ENCODE measurements at regions not wholly inside any gene's neighbourhood (a gene's known extent, or its start where the extent isn't known, plus 50 kb on each side); places are given as distances from the start of the nearest gene placed in this dataset.

GRCh38 chr2:239809391-239809790 is 215.8 kb downstream of the NDUFA10 start:
- ChIA-PET CTCF (ENCODE audit: low intra/inter-chr PET ratio) (no interaction called here), POLR2A (no interaction called here)
- H3K4me2 ChIP-seq (ENCODE audit: insufficient read depth, low read length): no peak overlapping the region
- no peaks in the 10 kb centered on the region; a peak in 2 of 5 replicates for H3K4me1 ChIP-seq (replicated peaks in 1 of 2; ENCODE audit: control insufficient read depth in 2 of 2, insufficient read depth in 2 of 2, low read length in 2 of 2)
- no peak overlapping the region for H2AFZ ChIP-seq (ENCODE audit: low read depth, low read length)
- intact Hi-C loops (cut with micrococcal nuclease) (no loop called here), in situ Hi-C loops (cut with MboI) (no loop called here)
- no TSS peak for BruUV-seq (replicated peaks)
- H3K9me1 ChIP-seq (ENCODE audit: control insufficient read depth, insufficient read depth, low read length): no peaks in the 10 kb centered on the region
- no peak overlapping the region for H3K9ac ChIP-seq (ENCODE audit: insufficient read depth in 1 of 2, low read depth in 2 of 2, low read length in 2 of 2)
- no peak for TF ChIP-seq NR1H2 (CRISPR knock-in tag; IDR thresholded peaks at IDR 0.05)
- no peak for TF ChIP-seq ZNF324 (CRISPR knock-in tag; IDR thresholded peaks at IDR 0.05)
- TF ChIP-seq JUND (IDR thresholded peaks at IDR 0.05; ENCODE audit: borderline replicate concordance, low read depth, low read length): no peak
- TF ChIP-seq JUND (tag; IDR thresholded peaks at IDR 0.05; ENCODE audit: borderline replicate concordance, low read depth, low read length): no peak
- TF ChIP-seq ZNF217 (CRISPR knock-in tag; IDR thresholded peaks at IDR 0.05): no peak
- no peak for TF ChIP-seq ZFP30 (CRISPR knock-in tag; IDR thresholded peaks at IDR 0.05; ENCODE audit: borderline replicate concordance)
- TF ChIP-seq NR3C1 (CRISPR knock-in tag; IDR thresholded peaks at IDR 0.05): no peak
- no peak for TF ChIP-seq ZNF668 (CRISPR knock-in tag; IDR thresholded peaks at IDR 0.05)
- no peak for TF ChIP-seq MXI1 (IDR thresholded peaks at IDR 0.05; ENCODE audit: low read depth, low read length)
- TF ChIP-seq ZKSCAN3 (CRISPR knock-in tag; IDR thresholded peaks at IDR 0.05): no peak
- no peak for TF ChIP-seq PTTG1 (tag; IDR thresholded peaks at IDR 0.05; ENCODE audit: low read depth)
- no peaks in the 10 kb centered on the region for H3K36me3 ChIP-seq (ENCODE audit: control insufficient read depth, insufficient read depth, low read length)
- H3K9me3 ChIP-seq (replicated peaks; ENCODE audit: control insufficient read depth, insufficient read depth, low read depth, low read length): no peaks in the 10 kb centered on the region
- no peak overlapping the region for H3K27ac ChIP-seq (ENCODE audit: extremely low read depth, low read depth, low read length)
- DNase-seq (ENCODE audit: extremely low read depth in 1 of 4, low spot score in 3 of 4) (no peak), ATAC-seq (no peak), FAIRE-seq (no peak)
- no peaks in the 10 kb centered on the region for H3K79me2 ChIP-seq (ENCODE audit: control insufficient read depth, insufficient read depth, low read length)
- H3K27me3 ChIP-seq (ENCODE audit: control insufficient read depth in 2 of 2, insufficient read depth in 2 of 2, low read length in 2 of 2): peaks cover 7 to 59% of the 10 kb centered on the region in 2 experiments; a peak in 3 of 5 replicates
- 0% methylated on average over 11 of the region's 11 CpGs for WGBS (ENCODE audit: insufficient coverage, low coverage, missing lambda C conversion rate)
- no peak overlapping the region for H3K4me3 ChIP-seq
- H4K20me1 ChIP-seq (replicated peaks; ENCODE audit: control insufficient read depth, insufficient read depth, low read length): no peaks in the 10 kb centered on the region
